ENCODE measurements at regions not wholly inside any gene's neighbourhood (a gene's known extent, or its start where the extent isn't known, plus 50 kb on each side); places are given as distances from the start of the nearest gene placed in this dataset.

- TF ChIP-seq CTCF (optimal IDR thresholded peaks at IDR 0.05 in 1 of 3, IDR thresholded peaks at IDR 0.05 in 1 of 3, conservative IDR thresholded peaks at IDR 0.05 in 1 of 3; ENCODE audit: extremely low read depth in 1 of 3, insufficient read depth in 2 of 3, low read length in 3 of 3): no peak
- no peak for TF ChIP-seq EZH2 (IDR thresholded peaks at IDR 0.05; ENCODE audit: low read length)
These were observed 276.3 kb upstream of the SALL3 start for GRCh38 chr18:78703291-78703690.

All from keratinocyte (primary cell).